ENCODE measurements at regions not wholly inside any gene's neighbourhood (a gene's known extent, or its start where the extent isn't known, plus 50 kb on each side); places are given as distances from the start of the nearest gene placed in this dataset.

DNA sequence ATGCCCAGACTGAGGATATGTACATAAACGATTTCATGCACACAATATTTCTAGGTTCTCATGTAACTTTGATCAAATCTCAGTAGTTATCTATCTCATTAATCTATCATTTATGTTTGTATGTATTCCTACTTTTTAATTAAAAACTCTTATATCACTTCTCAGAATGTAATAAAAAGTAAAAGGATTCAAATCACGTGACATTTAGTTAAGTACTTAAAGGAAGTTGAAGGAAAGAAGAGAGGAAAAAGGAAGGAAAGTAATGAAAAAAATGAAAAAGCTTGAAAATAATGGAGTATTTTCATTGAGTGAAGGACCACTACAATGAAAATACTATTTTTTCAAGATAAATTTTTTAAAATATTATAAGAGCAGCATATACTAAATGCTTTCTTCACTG is 535.3 kb downstream of the PRDM9 start:
- H3K4me2 ChIP-seq (ENCODE audit: low read length): no peak overlapping the region
- no peak overlapping the region for H3K4me3 ChIP-seq (ENCODE audit: low read depth, low read length, poor library complexity, severe bottlenecking)
- H3K27me3 ChIP-seq (ENCODE audit: insufficient read depth, low read length): no peaks in the 10 kb centered on the region
- no peak overlapping the region for H3K9ac ChIP-seq (ENCODE audit: low read length)
- TF ChIP-seq, protein P1, sequence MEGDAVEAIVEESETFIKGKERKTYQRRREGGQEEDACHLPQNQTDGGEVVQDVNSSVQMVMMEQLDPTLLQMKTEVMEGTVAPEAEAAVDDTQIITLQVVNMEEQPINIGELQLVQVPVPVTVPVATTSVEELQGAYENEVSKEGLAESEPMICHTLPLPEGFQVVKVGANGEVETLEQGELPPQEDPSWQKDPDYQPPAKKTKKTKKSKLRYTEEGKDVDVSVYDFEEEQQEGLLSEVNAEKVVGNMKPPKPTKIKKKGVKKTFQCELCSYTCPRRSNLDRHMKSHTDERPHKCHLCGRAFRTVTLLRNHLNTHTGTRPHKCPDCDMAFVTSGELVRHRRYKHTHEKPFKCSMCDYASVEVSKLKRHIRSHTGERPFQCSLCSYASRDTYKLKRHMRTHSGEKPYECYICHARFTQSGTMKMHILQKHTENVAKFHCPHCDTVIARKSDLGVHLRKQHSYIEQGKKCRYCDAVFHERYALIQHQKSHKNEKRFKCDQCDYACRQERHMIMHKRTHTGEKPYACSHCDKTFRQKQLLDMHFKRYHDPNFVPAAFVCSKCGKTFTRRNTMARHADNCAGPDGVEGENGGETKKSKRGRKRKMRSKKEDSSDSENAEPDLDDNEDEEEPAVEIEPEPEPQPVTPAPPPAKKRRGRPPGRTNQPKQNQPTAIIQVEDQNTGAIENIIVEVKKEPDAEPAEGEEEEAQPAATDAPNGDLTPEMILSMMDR (IDR thresholded peaks at IDR 0.05; ENCODE audit: low read length): no peak
- TF ChIP-seq EZH2 (IDR thresholded peaks at IDR 0.05; ENCODE audit: borderline replicate concordance, low read length): no peak
- no peaks in the 10 kb centered on the region for H3K9me3 ChIP-seq (ENCODE audit: low read length)
- no peaks in the 10 kb centered on the region for H3K36me3 ChIP-seq (ENCODE audit: insufficient read depth, low read length)
- no peak overlapping the region for H3K27ac ChIP-seq (ENCODE audit: low read depth, low read length, poor library complexity, severe bottlenecking)
- no peaks in the 10 kb centered on the region for H3K4me1 ChIP-seq (ENCODE audit: insufficient read depth, low read length, severe bottlenecking)
- H4K20me1 ChIP-seq (ENCODE audit: insufficient read depth, low read length): no peaks in the 10 kb centered on the region
- no peaks in the 10 kb centered on the region for H3F3A ChIP-seq (ENCODE audit: insufficient read depth, low read length)
- no peak overlapping the region for H2AFZ ChIP-seq (ENCODE audit: low read length)
- H3K9me2 ChIP-seq (ENCODE audit: low read depth, low read length): no peaks in the 10 kb centered on the region
- no peaks in the 10 kb centered on the region for H3K79me2 ChIP-seq (ENCODE audit: insufficient read depth, low read length)

DNA sequence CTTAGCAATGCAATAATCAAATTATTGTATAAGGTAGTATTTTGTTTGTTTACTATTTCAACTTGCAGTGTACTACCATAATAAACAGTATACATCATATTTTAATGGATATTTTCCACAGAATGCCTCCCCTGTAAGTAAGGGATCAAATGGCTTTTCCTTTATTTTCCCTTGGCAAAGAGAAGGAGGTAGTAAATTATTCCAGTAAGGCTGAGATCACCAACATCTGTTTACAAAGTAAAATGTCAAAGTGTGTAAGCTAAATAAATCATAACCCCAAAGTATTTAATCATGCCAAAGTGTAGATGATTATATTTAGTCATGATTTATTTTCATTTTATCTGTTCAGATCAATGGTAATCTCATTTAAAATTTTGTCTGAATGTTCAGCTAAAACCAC is 537.6 kb downstream of the PRDM9 start:
- no peak overlapping the region for H3K4me2 ChIP-seq (ENCODE audit: low read length)
- no peaks in the 10 kb centered on the region for H3K9me3 ChIP-seq (ENCODE audit: low read length)
- no peaks in the 10 kb centered on the region for H3K9me2 ChIP-seq (ENCODE audit: low read depth, low read length)
- H3K79me2 ChIP-seq (ENCODE audit: insufficient read depth, low read length): no peaks in the 10 kb centered on the region
- H3K27ac ChIP-seq (ENCODE audit: low read depth, low read length, poor library complexity, severe bottlenecking): no peak overlapping the region
- H3K27me3 ChIP-seq (ENCODE audit: insufficient read depth, low read length): no peaks in the 10 kb centered on the region
- H3F3A ChIP-seq (ENCODE audit: insufficient read depth, low read length): no peaks in the 10 kb centered on the region
- no peaks in the 10 kb centered on the region for H3K36me3 ChIP-seq (ENCODE audit: insufficient read depth, low read length)
- H4K20me1 ChIP-seq (ENCODE audit: insufficient read depth, low read length): no peaks in the 10 kb centered on the region
- H3K9ac ChIP-seq (ENCODE audit: low read length): no peak overlapping the region
- no peak overlapping the region for H3K4me3 ChIP-seq (ENCODE audit: low read depth, low read length, poor library complexity, severe bottlenecking)
- no peak overlapping the region for H2AFZ ChIP-seq (ENCODE audit: low read length)
- no peak for TF ChIP-seq EZH2 (IDR thresholded peaks at IDR 0.05; ENCODE audit: borderline replicate concordance, low read length)
- TF ChIP-seq, protein P1 (IDR thresholded peaks at IDR 0.05; ENCODE audit: low read length): no peak
- no peaks in the 10 kb centered on the region for H3K4me1 ChIP-seq (ENCODE audit: insufficient read depth, low read length, severe bottlenecking)

DNA sequence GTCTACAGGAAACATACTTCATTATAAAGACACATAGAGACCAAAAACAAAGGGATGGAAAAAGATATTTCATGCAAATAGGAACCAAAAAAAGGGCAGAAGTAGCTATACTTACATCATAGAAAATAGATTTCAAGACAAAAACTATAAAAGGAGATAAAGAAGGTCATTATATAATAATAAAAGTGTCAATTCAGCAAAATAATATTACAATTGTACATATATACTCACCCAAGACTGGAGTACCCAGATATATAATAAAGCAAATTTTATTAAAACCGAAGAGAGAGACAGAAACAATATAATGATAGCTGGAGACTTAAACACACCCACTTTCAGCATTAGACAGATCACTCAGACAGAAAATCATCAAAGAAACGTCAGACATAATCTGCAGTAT is 546.3 kb downstream of the PRDM9 start:
- H3K79me2 ChIP-seq (ENCODE audit: insufficient read depth, low read length): no peaks in the 10 kb centered on the region
- no peaks in the 10 kb centered on the region for H3K9me3 ChIP-seq (ENCODE audit: low read length)
- no peak overlapping the region for H3K4me3 ChIP-seq (ENCODE audit: low read depth, low read length, poor library complexity, severe bottlenecking)
- H3K9me2 ChIP-seq (ENCODE audit: low read depth, low read length): no peaks in the 10 kb centered on the region
- no peak overlapping the region for H2AFZ ChIP-seq (ENCODE audit: low read length)
- TF ChIP-seq, protein P1 (IDR thresholded peaks at IDR 0.05; ENCODE audit: low read length): no peak
- no peak for TF ChIP-seq EZH2 (IDR thresholded peaks at IDR 0.05; ENCODE audit: borderline replicate concordance, low read length)
- H3K27me3 ChIP-seq (ENCODE audit: insufficient read depth, low read length): no peaks in the 10 kb centered on the region
- no peaks in the 10 kb centered on the region for H3K4me1 ChIP-seq (ENCODE audit: insufficient read depth, low read length, severe bottlenecking)
- H3F3A ChIP-seq (ENCODE audit: insufficient read depth, low read length): no peaks in the 10 kb centered on the region
- no peak overlapping the region for H3K4me2 ChIP-seq (ENCODE audit: low read length)
- H3K9ac ChIP-seq (ENCODE audit: low read length): no peak overlapping the region
- no peaks in the 10 kb centered on the region for H4K20me1 ChIP-seq (ENCODE audit: insufficient read depth, low read length)
- H3K36me3 ChIP-seq (ENCODE audit: insufficient read depth, low read length): no peaks in the 10 kb centered on the region
- H3K27ac ChIP-seq (ENCODE audit: low read depth, low read length, poor library complexity, severe bottlenecking): no peak overlapping the region
